Natural killer cell (primary cell): ENCODE measurements at regions not wholly inside any gene's neighbourhood (a gene's known extent, or its start where the extent isn't known, plus 50 kb on each side); places are given as distances from the start of the nearest gene placed in this dataset.

Experiments used
- ATAC-seq, 3 donors: fragments of 150-1000 bp in 2 of 3; fragments of 200-7000 bp in 1 of 3; cut with Tn5 transposase; 1 replicate in 1 of 3; 2 replicates in 2 of 3; pipeline ENCODE4 v1.10.0; 2021; ENCODE audit warnings: mild to moderate bottlenecking in 2 of 3, moderate library complexity in 2 of 3
- DNase-seq, 2 donors: peaks; one replicate each; pipeline versions ENCODE4 v3.0.0 to v3.0.0-alpha.2; 2013 to 2021; ENCODE audit warnings: mixed read lengths in 1 of 2
- H3K27ac ChIP-seq: one replicate; pipeline ENCODE4 v1.5.1; 2013; ENCODE audit warnings: mild to moderate bottlenecking, low read length
- H3K27me3 ChIP-seq: one replicate; pipeline ENCODE4 v1.6.1; 2013; ENCODE audit warnings: low read length; ENCODE audit not compliant: control insufficient read depth, insufficient read depth
- H3K36me3 ChIP-seq: one replicate; pipeline ENCODE4 v1.6.1; 2013; ENCODE audit warnings: low read length; ENCODE audit not compliant: control insufficient read depth, insufficient read depth
- H3K4me1 ChIP-seq: one replicate; pipeline ENCODE4 v1.6.1; 2013; ENCODE audit warnings: low read length; ENCODE audit not compliant: control insufficient read depth, insufficient read depth
- H3K4me3 ChIP-seq: one replicate; pipeline ENCODE4 v1.5.1; 2013; ENCODE audit warnings: low read length
- H3K9me3 ChIP-seq: one replicate; pipeline ENCODE4 v1.6.1; 2013; ENCODE audit warnings: low read length; ENCODE audit not compliant: control insufficient read depth, insufficient read depth
- H3K27ac Mint-ChIP-seq, 2 donors: one replicate each; pipeline ENCODE4 v1.8.0; 2022; ENCODE audit warnings: mild to moderate bottlenecking in 2 of 2, mixed read lengths in 2 of 2, moderate library complexity in 1 of 2
- H3K27me3 Mint-ChIP-seq, 2 donors: one replicate each; pipeline ENCODE4 v1.8.0; 2022; ENCODE audit warnings: low read depth in 2 of 2, mixed read lengths in 2 of 2
- H3K36me3 Mint-ChIP-seq: one replicate; pipeline ENCODE4 v1.8.0; 2022; ENCODE audit warnings: mixed read lengths
- H3K4me1 Mint-ChIP-seq, 2 donors: one replicate each; pipeline ENCODE4 v1.8.0; 2022; ENCODE audit warnings: mixed read lengths in 2 of 2
- H3K4me3 Mint-ChIP-seq: one replicate; pipeline ENCODE4 v1.8.0; 2022; ENCODE audit warnings: mild to moderate bottlenecking, moderate library complexity, mixed read lengths
- H3K9me3 Mint-ChIP-seq, 2 donors: one replicate each; pipeline ENCODE4 v1.8.0; 2022; ENCODE audit warnings: mixed read lengths in 2 of 2
- CTCF ChIP-seq: fragments of 200-600 bp; IDR thresholded peaks from one replicate; pipeline ENCODE4 v1.8.0; 2022; ENCODE audit warnings: antibody characterized with exemption
- WGBS: methylation state at CpG from one replicate; pipeline ENCODE4 v1.1.7; 2013; ENCODE audit warnings: missing lambda C conversion rate; ENCODE audit not compliant: insufficient coverage; 5-methylcytosine and 5-hydroxymethylcytosine counted together
- intact Hi-C: fragments of 100-400 bp; cut with micrococcal nuclease; formaldehyde crosslinking; loops from one replicate; pipeline ENCODE4 v1.14.2; 2022

GRCh38 chr4:95898226-95898625 lies 58.3 kb downstream of the PDHA2 start:
- H3K9me3 Mint-ChIP-seq: peaks cover 4% of the 10 kb centered on the region in 2 donors

GRCh38 chr4:95909211-95909610 lies 69.3 kb downstream of the PDHA2 start:
- intact Hi-C loops: no loop called here
- Mint-ChIP-seq H3K36me3 (no peaks in the 10 kb centered on the region), H3K4me1 (no peaks in the 10 kb centered on the region), H3K27me3 (no peaks in the 10 kb centered on the region), H3K27ac (no peak overlapping the region), H3K9me3 (peaks cover 6 to 12% of the 10 kb centered on the region in 2 donors), H3K4me3 (no peak overlapping the region)
- ATAC-seq (no peak), DNase-seq (no peak)
- Histone ChIP-seq H3K36me3 (no peaks in the 10 kb centered on the region), H3K4me3 (no peak overlapping the region), H3K27ac (no peak overlapping the region), H3K4me1 (no peaks in the 10 kb centered on the region), H3K9me3 (no peaks in the 10 kb centered on the region), H3K27me3 (no peaks in the 10 kb centered on the region)
- 100% methylated on average over 1 of the region's 1 CpG for WGBS
- TF ChIP-seq CTCF: no peak

More at GRCh38 chr4:95898226-95898625, 58.3 kb downstream of the PDHA2 start:
- DNase-seq (no peak), ATAC-seq (no peak)
- no peaks in the 10 kb centered on the region for H3K36me3 Mint-ChIP-seq
- Histone ChIP-seq H3K9me3 (no peaks in the 10 kb centered on the region), H3K27me3 (no peaks in the 10 kb centered on the region), H3K36me3 (no peaks in the 10 kb centered on the region), H3K4me1 (no peaks in the 10 kb centered on the region), H3K27ac (no peak overlapping the region), H3K4me3 (no peak overlapping the region)
- H3K27me3 Mint-ChIP-seq: no peaks in the 10 kb centered on the region
- peaks cover 6 to 7% of the 10 kb centered on the region in 2 donors for H3K4me1 Mint-ChIP-seq
- no peak for TF ChIP-seq CTCF
- WGBS: 25% methylated on average over 2 of the region's 2 CpGs
- no peak overlapping the region for H3K27ac Mint-ChIP-seq
- intact Hi-C loops: no loop called here
- H3K4me3 Mint-ChIP-seq: no peak overlapping the region

- H3K4me1 Mint-ChIP-seq: no peaks in the 10 kb centered on the region
Measured at GRCh38 chr4:95910749-95911148, 70.9 kb downstream of the PDHA2 start.

More at GRCh38 chr4:95910749-95911148, 70.9 kb downstream of the PDHA2 start:
- ATAC-seq (no peak), DNase-seq (no peak)
- intact Hi-C loops: no loop called here
- Histone ChIP-seq H3K27ac (no peak overlapping the region), H3K4me3 (no peak overlapping the region), H3K27me3 (no peaks in the 10 kb centered on the region), H3K9me3 (no peaks in the 10 kb centered on the region), H3K4me1 (no peaks in the 10 kb centered on the region), H3K36me3 (no peaks in the 10 kb centered on the region)
- no peak for TF ChIP-seq CTCF
- Mint-ChIP-seq H3K27me3 (no peaks in the 10 kb centered on the region), H3K36me3 (no peaks in the 10 kb centered on the region), H3K27ac (no peak overlapping the region), H3K9me3 (peaks cover 7 to 13% of the 10 kb centered on the region in 2 donors), H3K4me3 (no peak overlapping the region)
- 85% methylated on average over 2 of the region's 2 CpGs for WGBS
